Lung (tissue), 11 donors: ENCODE measurements at regions not wholly inside any gene's neighbourhood (a gene's known extent, or its start where the extent isn't known, plus 50 kb on each side); places are given as distances from the start of the nearest gene placed in this dataset.

Experiments
- ATAC-seq: fragments of 200-7000 bp; cut with Tn5 transposase; one replicate; pipeline ENCODE4 v1.9.1; 2020; ENCODE audit warnings: moderate number of reproducible peaks; ENCODE audit not compliant: insufficient read depth, low FRiP score
- DNase-seq, 3 donors: peaks; one replicate each; pipeline ENCODE4 v3.0.0-alpha.2; 2013 to 2017
- H3K27ac ChIP-seq, 2 donors: one replicate each; pipeline ENCODE4 v1.5.1; 2013; ENCODE audit warnings: mild to moderate bottlenecking in 2 of 2, moderate library complexity in 2 of 2, control low read depth in 1 of 2, inconsistent platforms in 1 of 2, low read depth in 1 of 2, low read length in 1 of 2
- H3K27me3 ChIP-seq, 3 donors: one replicate each; pipeline ENCODE4 v1.5.1; 2013; ENCODE audit warnings: low read length in 2 of 3; ENCODE audit not compliant: control insufficient read depth in 3 of 3, insufficient read depth in 3 of 3
- H3K36me3 ChIP-seq, 4 donors: one replicate each; pipeline ENCODE4 v1.5.1; 2013; ENCODE audit warnings: low read length in 4 of 4, mild to moderate bottlenecking in 1 of 4, moderate library complexity in 1 of 4; ENCODE audit not compliant: control insufficient read depth in 4 of 4, insufficient read depth in 4 of 4
- H3K4me1 ChIP-seq, 5 donors: one replicate each; pipeline ENCODE4 v1.5.1; 2013; ENCODE audit warnings: low read length in 5 of 5, mild to moderate bottlenecking in 2 of 5, moderate library complexity in 1 of 5; ENCODE audit not compliant: control insufficient read depth in 5 of 5, insufficient read depth in 5 of 5
- H3K4me3 ChIP-seq: one replicate; pipeline ENCODE4 v1.5.1; 2013; ENCODE audit warnings: mild to moderate bottlenecking, control low read depth, moderate library complexity
- H3K9ac ChIP-seq, 2 donors: one replicate each; pipeline ENCODE4 v1.5.1; 2013; ENCODE audit warnings: low read length in 2 of 2, control low read depth in 1 of 2; ENCODE audit not compliant: insufficient read depth in 1 of 2
- H3K9me3 ChIP-seq, 4 donors: one replicate each; pipeline ENCODE4 v1.5.1; 2013; ENCODE audit warnings: low read length in 3 of 4, mild to moderate bottlenecking in 1 of 4, moderate library complexity in 1 of 4; ENCODE audit not compliant: control insufficient read depth in 4 of 4, insufficient read depth in 3 of 4
- WGBS, 2 donors: extraction: QIAGEN DNeasy Blood & Tissue Kit; methylation state at CpG; one replicate each; pipeline ENCODE4 v1.1.7; 2013; 5-methylcytosine and 5-hydroxymethylcytosine counted together
- TF ChIP-seq, protein P1 (sequence below): IDR thresholded peaks from 2 replicates; pipeline ENCODE4 v1.5.1; 2012; ENCODE audit warnings: mild to moderate bottlenecking; ENCODE audit errors: control extremely low read depth, extremely low read depth
- donor health status: control.
- donor health status: control.
- donor health status: Bipolar disorder and iron deficiency.
- donor health status: healthy.
- donor health status: DM: yes; HTN: yes; CAD: no.

DNA sequence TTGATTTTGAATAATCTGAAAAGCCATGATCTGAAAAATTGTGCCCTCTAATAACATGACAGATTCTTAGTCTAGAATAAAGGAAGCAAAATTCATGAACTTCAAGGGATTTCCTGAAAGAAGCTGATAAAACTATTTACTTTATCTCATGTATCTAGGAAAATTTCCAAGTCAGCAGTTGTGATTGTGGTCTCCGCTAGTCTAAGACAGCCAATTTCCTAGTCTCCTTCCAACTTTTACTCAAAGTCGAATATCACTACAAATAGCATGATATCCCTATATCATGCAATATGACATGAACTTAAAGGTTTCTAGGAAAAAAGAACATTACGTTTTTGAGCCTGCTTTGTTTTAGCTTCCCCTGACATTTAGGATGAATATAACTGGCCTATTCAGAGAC lies 202.1 kb upstream of the GHITM start:
- DNase-seq (peak in 2 of 3 donors; percentile 52 to 67), ATAC-seq (no peak)
- no peaks in the 10 kb centered on the region for H3K27me3 ChIP-seq
- peaks cover 0 to 32% (median 6%) of the 10 kb centered on the region in 5 donors for H3K4me1 ChIP-seq
- H3K4me3 ChIP-seq = no peak overlapping the region
- 27 to 60% methylated on average over 3 of the region's 3 CpGs for WGBS, 2 donors
- H3K27ac ChIP-seq = no peak overlapping the region
- peaks cover 0 to 3% (median 0%) of the 10 kb centered on the region in 4 donors for H3K9me3 ChIP-seq
- TF ChIP-seq, protein P1, sequence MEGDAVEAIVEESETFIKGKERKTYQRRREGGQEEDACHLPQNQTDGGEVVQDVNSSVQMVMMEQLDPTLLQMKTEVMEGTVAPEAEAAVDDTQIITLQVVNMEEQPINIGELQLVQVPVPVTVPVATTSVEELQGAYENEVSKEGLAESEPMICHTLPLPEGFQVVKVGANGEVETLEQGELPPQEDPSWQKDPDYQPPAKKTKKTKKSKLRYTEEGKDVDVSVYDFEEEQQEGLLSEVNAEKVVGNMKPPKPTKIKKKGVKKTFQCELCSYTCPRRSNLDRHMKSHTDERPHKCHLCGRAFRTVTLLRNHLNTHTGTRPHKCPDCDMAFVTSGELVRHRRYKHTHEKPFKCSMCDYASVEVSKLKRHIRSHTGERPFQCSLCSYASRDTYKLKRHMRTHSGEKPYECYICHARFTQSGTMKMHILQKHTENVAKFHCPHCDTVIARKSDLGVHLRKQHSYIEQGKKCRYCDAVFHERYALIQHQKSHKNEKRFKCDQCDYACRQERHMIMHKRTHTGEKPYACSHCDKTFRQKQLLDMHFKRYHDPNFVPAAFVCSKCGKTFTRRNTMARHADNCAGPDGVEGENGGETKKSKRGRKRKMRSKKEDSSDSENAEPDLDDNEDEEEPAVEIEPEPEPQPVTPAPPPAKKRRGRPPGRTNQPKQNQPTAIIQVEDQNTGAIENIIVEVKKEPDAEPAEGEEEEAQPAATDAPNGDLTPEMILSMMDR = no peak
- no peaks in the 10 kb centered on the region for H3K36me3 ChIP-seq
- no peak overlapping the region for H3K9ac ChIP-seq

DNA sequence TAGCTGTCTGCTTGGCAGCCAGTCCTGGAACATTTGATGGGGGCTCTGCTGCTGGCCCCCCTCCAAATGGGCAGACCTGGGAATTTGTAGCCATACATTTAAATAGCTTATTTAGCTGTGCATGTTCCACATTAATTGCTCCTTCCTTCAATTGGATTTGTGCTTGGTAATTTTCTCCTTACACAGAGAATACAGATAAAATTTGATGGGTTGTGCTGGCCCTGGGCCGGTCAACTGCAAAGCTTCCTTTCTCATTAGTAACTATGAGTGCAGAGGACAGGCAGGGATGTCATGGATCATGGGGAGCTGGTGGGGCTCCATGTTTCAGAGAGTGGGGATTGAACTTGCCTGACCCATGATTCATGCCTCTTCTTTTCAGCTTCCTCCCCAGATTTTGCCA lies 201.5 kb upstream of the GHITM start:
- Histone ChIP-seq H3K27me3 (no peaks in the 10 kb centered on the region), H3K9ac (no peak overlapping the region), H3K36me3 (no peaks in the 10 kb centered on the region), H3K4me3 (no peak overlapping the region), H3K9me3 (peaks cover 0 to 3% (median 0%) of the 10 kb centered on the region in 4 donors), H3K27ac (no peak overlapping the region), H3K4me1 (peaks cover 0 to 32% (median 6%) of the 10 kb centered on the region in 5 donors)
- peak in 2 of 3 donors; percentile 9 to 21 for DNase-seq
- TF ChIP-seq, protein P1 = no peak
- ATAC-seq = no peak
- WGBS, 2 donors = 73 to 76% methylated on average over 1 of the region's 1 CpG

DNA sequence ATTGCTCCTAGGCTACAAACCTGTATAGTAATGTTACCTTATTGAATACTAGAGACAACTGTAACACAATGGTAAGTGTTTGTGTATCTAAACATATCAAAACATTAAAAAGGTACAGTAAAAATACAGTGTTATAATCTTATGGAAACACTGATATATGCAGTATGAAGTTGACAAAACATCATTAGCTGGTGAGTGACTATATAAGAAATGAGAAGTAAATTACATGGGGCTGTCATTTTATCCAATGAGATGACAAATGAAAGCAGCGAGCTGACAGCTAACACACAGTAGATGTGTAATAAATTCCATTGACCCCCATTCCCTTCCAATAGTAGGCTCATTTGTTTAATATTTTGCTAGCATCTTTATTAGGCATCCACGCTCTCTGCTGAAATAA lies 198.1 kb upstream of the GHITM start:
- DNase-seq (no peak), ATAC-seq (no peak)
- WGBS, 2 donors = 78 to 87% methylated on average over 2 of the region's 2 CpGs
- H3K27ac ChIP-seq = no peak overlapping the region
- TF ChIP-seq, protein P1 = no peak
- H3K9ac ChIP-seq = no peak overlapping the region
- H3K36me3 ChIP-seq = no peaks in the 10 kb centered on the region
- no peak overlapping the region for H3K4me3 ChIP-seq
- peaks cover 0 to 27% (median 6%) of the 10 kb centered on the region in 5 donors for H3K4me1 ChIP-seq
- H3K27me3 ChIP-seq = no peaks in the 10 kb centered on the region
- peaks cover 0 to 3% (median 0%) of the 10 kb centered on the region in 4 donors for H3K9me3 ChIP-seq

DNA sequence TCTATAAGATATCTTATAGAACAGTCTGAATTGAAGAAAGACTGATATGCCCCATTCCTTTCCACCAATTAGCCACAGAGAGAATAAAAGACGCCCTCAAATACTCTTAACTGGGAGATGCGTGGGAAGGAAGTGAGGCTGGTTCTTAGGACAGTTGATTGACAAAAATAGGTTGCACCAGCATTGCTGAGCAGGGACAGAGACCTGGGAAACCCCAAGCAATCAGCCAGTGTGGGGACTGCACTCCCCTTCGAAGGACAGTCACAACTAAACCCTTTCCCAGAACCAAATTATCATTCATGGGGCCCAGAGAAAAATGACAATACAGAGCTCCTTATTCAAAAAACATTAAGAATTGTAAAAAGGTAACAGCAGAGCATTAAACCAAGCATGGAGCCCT lies 196.9 kb upstream of the GHITM start:
- Histone ChIP-seq H3K27me3 (no peaks in the 10 kb centered on the region), H3K9ac (no peak overlapping the region), H3K4me1 (peaks cover 0 to 15% (median 4%) of the 10 kb centered on the region in 5 donors), H3K4me3 (no peak overlapping the region), H3K36me3 (no peaks in the 10 kb centered on the region), H3K27ac (no peak overlapping the region), H3K9me3 (peaks cover 0 to 3% (median 0%) of the 10 kb centered on the region in 4 donors)
- TF ChIP-seq, protein P1 = no peak
- no peak for DNase-seq
- 89 to 92% methylated on average over 3 of the region's 3 CpGs for WGBS, 2 donors
- no peak for ATAC-seq
